Upper lobe of left lung (tissue), 4 donors: ENCODE measurements at regions not wholly inside any gene's neighbourhood (a gene's known extent, or its start where the extent isn't known, plus 50 kb on each side); places are given as distances from the start of the nearest gene placed in this dataset.

Experiments used
- CTCF ChIP-seq, 6 experiments: fragments of 450-650 bp in 4 of 6; fragments of 200-600 bp in 2 of 6; sonication (generic) in 2 of 6; IDR thresholded peaks; one replicate each; pipeline ENCODE4 v1.5.1; 2016 to 2019; ENCODE audit warnings: antibody characterized with exemption in 6 of 6
- POLR2A ChIP-seq, 4 donors: fragments of 450-650 bp; IDR thresholded peaks; one replicate each; pipeline ENCODE4 v1.5.1; 2016 to 2017; ENCODE audit warnings: antibody characterized with exemption in 4 of 4, mild to moderate bottlenecking in 2 of 4

GRCh38 chr10:113397047-113397446 lies 155.8 kb upstream of the HABP2 start:
- TF ChIP-seq POLR2A (IDR thresholded peaks at IDR 0.05) (no peak), CTCF (IDR thresholded peaks at IDR 0.05) (no peak)
